Upper lobe of right lung (tissue), 1 donor: ENCODE measurements at regions not wholly inside any gene's neighbourhood (a gene's known extent, or its start where the extent isn't known, plus 50 kb on each side); places are given as distances from the start of the nearest gene placed in this dataset.

ENCODE experiments used
- ATAC-seq: fragments of 200-7000 bp; cut with Tn5 transposase; one replicate; pipeline ENCODE4 v1.9.1; 2020; ENCODE audit warnings: mild to moderate bottlenecking, moderate library complexity
- DNase-seq: peaks from one replicate; pipeline ENCODE4 v3.0.0-alpha.2; 2020
- H3K27ac ChIP-seq: fragments of 200-600 bp; one replicate; pipeline ENCODE4 v1.8.0; 2022
- H3K27me3 ChIP-seq: fragments of 200-600 bp; one replicate; pipeline ENCODE4 v1.8.0; 2022; ENCODE audit warnings: mild to moderate bottlenecking
- H3K36me3 ChIP-seq: fragments of 200-600 bp; one replicate; pipeline ENCODE4 v1.8.0; 2022
- H3K4me1 ChIP-seq: fragments of 200-600 bp; one replicate; pipeline ENCODE4 v1.8.0; 2022
- H3K4me3 ChIP-seq: fragments of 200-600 bp; one replicate; pipeline ENCODE4 v1.8.0; 2022; ENCODE audit warnings: mild to moderate bottlenecking
- H3K9me3 ChIP-seq: fragments of 200-600 bp; one replicate; pipeline ENCODE4 v1.8.0; 2022
- CTCF ChIP-seq: fragments of 200-600 bp; IDR thresholded peaks from one replicate; pipeline ENCODE4 v1.8.0; 2022; ENCODE audit warnings: antibody characterized with exemption
- intact Hi-C: fragments of 100-400 bp; cut with DNase I; formaldehyde crosslinking; loops from one replicate; pipeline ENCODE4 v1.11.0; 2022
- donor health status: DM: no; HTN: yes; CAD: no; lungs with severe emphysema.

- Histone ChIP-seq H3K4me3 (no peak overlapping the region), H3K27me3 (no peaks in the 10 kb centered on the region), H3K36me3 (no peaks in the 10 kb centered on the region), H3K9me3 (no peaks in the 10 kb centered on the region), H3K27ac (no peak overlapping the region), H3K4me1 (no peaks in the 10 kb centered on the region)
- ATAC-seq = no peak
- TF ChIP-seq CTCF = no peak
- intact Hi-C loops = no loop called here
- no peak for DNase-seq
Observed at GRCh38 chr2:21443494-21444105, 319.8 kb downstream of the TDRD15 start.

- ATAC-seq (no peak), DNase-seq (no peak)
- intact Hi-C loops = no loop called here
- H3K4me1 ChIP-seq = no peaks in the 10 kb centered on the region
- no peak overlapping the region for H3K4me3 ChIP-seq
- no peak for TF ChIP-seq CTCF
- H3K27me3 ChIP-seq = no peaks in the 10 kb centered on the region
- no peak overlapping the region for H3K27ac ChIP-seq
- H3K36me3 ChIP-seq = no peaks in the 10 kb centered on the region
- no peaks in the 10 kb centered on the region for H3K9me3 ChIP-seq
Observed at GRCh38 chr2:21449881-21450280, 326.1 kb downstream of the TDRD15 start.

- Histone ChIP-seq H3K9me3 (no peaks in the 10 kb centered on the region), H3K27me3 (no peaks in the 10 kb centered on the region), H3K36me3 (no peaks in the 10 kb centered on the region), H3K4me1 (no peaks in the 10 kb centered on the region), H3K27ac (no peak overlapping the region), H3K4me3 (no peak overlapping the region)
- intact Hi-C loops = no loop called here
- DNase-seq (no peak), ATAC-seq (no peak)
- TF ChIP-seq CTCF = no peak
Observed at GRCh38 chr2:21451403-21451802, 327.6 kb downstream of the TDRD15 start.

GRCh38 chr2:21452263-21452662, 328.5 kb downstream of the TDRD15 start:
- Histone ChIP-seq H3K4me3 (no peak overlapping the region), H3K27me3 (no peaks in the 10 kb centered on the region), H3K4me1 (no peaks in the 10 kb centered on the region), H3K27ac (no peak overlapping the region), H3K36me3 (no peaks in the 10 kb centered on the region), H3K9me3 (no peaks in the 10 kb centered on the region)
- ATAC-seq (peak; percentile 73), DNase-seq (no peak)
- intact Hi-C loops = no loop called here
- no peak for TF ChIP-seq CTCF

GRCh38 chr2:21452678-21453077, 328.9 kb downstream of the TDRD15 start:
- Histone ChIP-seq H3K4me3 (no peak overlapping the region), H3K27me3 (no peaks in the 10 kb centered on the region), H3K36me3 (no peaks in the 10 kb centered on the region), H3K9me3 (no peaks in the 10 kb centered on the region), H3K4me1 (no peaks in the 10 kb centered on the region), H3K27ac (no peak overlapping the region)
- intact Hi-C loops = no loop called here
- no peak for DNase-seq
- no peak for TF ChIP-seq CTCF
- ATAC-seq = no peak
